PFSK-1 (cell line): ENCODE measurements at regions not wholly inside any gene's neighbourhood (a gene's known extent, or its start where the extent isn't known, plus 50 kb on each side); places are given as distances from the start of the nearest gene placed in this dataset.

Source experiments
- FOXP2 ChIP-seq: optimal IDR thresholded peaks from 2 replicates; pipeline ENCODE3; 2011; ENCODE audit warnings: borderline replicate concordance, control low read depth, inconsistent platforms; ENCODE audit not compliant: insufficient read depth; ENCODE audit errors: extremely low read length, extremely low read depth
- POLR2AphosphoS5 ChIP-seq: IDR thresholded peaks from 2 replicates; pipeline ENCODE4 v1.6.1; 2012; ENCODE audit warnings: low read depth, mild to moderate bottlenecking, control low read depth, low read length, moderate library complexity
- REST ChIP-seq, 2 experiments: IDR thresholded peaks; 2 replicates each; pipeline versions ENCODE4 v1.6.1 to v1.8.0; 2011 to 2012; ENCODE audit warnings: low read depth in 2 of 2, low read length in 2 of 2, control low read depth in 1 of 2, inconsistent platforms in 1 of 2, mild to moderate bottlenecking in 1 of 2, moderate library complexity in 1 of 2; ENCODE audit not compliant: insufficient read depth in 1 of 2
- SIN3A ChIP-seq: IDR thresholded peaks from 2 replicates; pipeline ENCODE4 v1.6.1; 2012; ENCODE audit warnings: mild to moderate bottlenecking, low read length, moderate library complexity, borderline replicate concordance; ENCODE audit not compliant: insufficient read depth
- TAF1 ChIP-seq: IDR thresholded peaks from 2 replicates; pipeline ENCODE4 v1.6.1; 2012; ENCODE audit warnings: low read length, control low read depth, borderline replicate concordance; ENCODE audit not compliant: insufficient read depth

GRCh38 chr18:28684746-28685355 is 507.9 kb upstream of the CDH2 start:
- TF ChIP-seq REST (IDR thresholded peaks at IDR 0.05; ENCODE audit: insufficient read depth in 1 of 2, low read depth in 2 of 2, low read length in 2 of 2), result no peak
- TF ChIP-seq FOXP2, result no peak
- TF ChIP-seq SIN3A, result no peak
- no peak for TF ChIP-seq POLR2AphosphoS5
- TF ChIP-seq TAF1, result no peak

- no peak for TF ChIP-seq SIN3A
- TF ChIP-seq FOXP2, result no peak
- TF ChIP-seq TAF1, result no peak
- no peak for TF ChIP-seq POLR2AphosphoS5
- no peak for TF ChIP-seq REST (IDR thresholded peaks at IDR 0.05; ENCODE audit: insufficient read depth in 1 of 2, low read depth in 2 of 2, low read length in 2 of 2)
Observed at GRCh38 chr18:28682912-28683311, 506.0 kb upstream of the CDH2 start.

DNA sequence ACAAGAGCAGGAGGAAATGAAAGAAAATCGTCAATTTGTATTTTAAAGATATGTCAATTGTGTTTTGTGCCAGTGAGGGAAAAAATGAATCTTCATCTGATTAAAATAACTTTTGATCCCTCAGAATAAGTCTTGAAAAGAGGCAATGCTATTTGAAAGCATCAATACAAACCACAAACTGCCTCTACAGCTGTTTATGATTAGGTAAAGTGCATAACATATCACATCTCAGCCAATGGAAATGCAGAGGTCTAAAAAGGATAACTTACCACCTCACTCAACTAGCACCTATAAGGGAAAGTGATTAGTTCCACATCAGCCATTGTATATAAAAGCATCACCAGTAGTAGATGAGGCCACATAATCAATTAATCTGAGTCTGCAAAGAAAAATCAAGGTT is 492.2 kb upstream of the CDH2 start:
- TF ChIP-seq FOXP2 (no peak), TAF1 (no peak), SIN3A (no peak), POLR2AphosphoS5 (no peak)

DNA sequence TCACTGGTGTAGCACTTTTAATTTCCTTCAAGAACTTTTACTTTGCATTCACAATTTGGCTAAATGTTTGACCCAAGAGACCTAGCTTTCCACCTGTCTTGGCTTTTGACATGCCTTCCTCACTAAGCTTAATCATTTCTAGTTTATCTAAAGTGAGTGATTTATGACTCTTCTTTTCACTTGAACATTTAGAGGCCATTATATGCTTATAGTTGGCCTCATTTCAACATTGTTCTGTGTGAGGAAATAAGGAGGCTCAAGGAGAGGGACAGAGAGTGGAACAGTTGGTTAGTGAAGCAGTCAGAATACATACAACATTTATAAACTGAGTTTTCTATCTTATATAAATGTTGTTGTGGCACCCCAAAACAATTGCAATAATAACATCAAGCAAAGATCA is 489.3 kb upstream of the CDH2 start:
- TF ChIP-seq SIN3A (no peak), POLR2AphosphoS5 (no peak), TAF1 (no peak), REST (IDR thresholded peaks at IDR 0.05; ENCODE audit: insufficient read depth in 1 of 2, low read depth in 2 of 2, low read length in 2 of 2) (no peak), FOXP2 (no peak)

DNA sequence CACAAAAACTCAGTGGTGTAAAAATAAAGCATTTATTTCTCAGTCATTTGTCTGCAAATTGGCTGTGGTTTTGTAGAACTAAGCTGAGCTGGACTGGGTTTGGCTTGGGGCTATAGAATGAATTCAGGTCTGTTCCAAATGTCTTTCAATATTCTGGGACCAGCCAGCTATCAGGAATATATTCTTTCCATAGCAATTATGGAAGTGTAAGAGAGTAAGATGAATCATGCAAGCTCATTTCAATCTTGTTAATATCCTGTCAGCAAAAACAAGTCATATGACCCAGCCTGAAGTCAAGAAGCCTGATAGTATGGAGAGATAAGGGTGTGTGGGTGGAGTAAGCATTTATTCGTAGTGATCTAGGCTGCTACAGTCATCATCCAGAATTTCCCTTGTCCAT is 481.0 kb upstream of the CDH2 start:
- TF ChIP-seq REST (IDR thresholded peaks at IDR 0.05; ENCODE audit: insufficient read depth in 1 of 2, low read depth in 2 of 2, low read length in 2 of 2) (no peak), FOXP2 (no peak), POLR2AphosphoS5 (no peak), SIN3A (no peak), TAF1 (no peak)
